ENCODE measurements at regions not wholly inside any gene's neighbourhood (a gene's known extent, or its start where the extent isn't known, plus 50 kb on each side); places are given as distances from the start of the nearest gene placed in this dataset.
A peak's percentile ranks its signal among the peaks of the same experiment; 100 is the strongest.

- no peak for DNase-seq
Measured at GRCh38 chr2:129240061-129240460, 739.4 kb upstream of the RAB6C start.

- DNase-seq: no peak
Measured at GRCh38 chr2:129242269-129242668, 737.2 kb upstream of the RAB6C start.

GRCh38 chr2:129247751-129248150, 731.7 kb upstream of the RAB6C start:
- no peak for DNase-seq

- DNase-seq: no peak
Measured at GRCh38 chr2:129248198-129248597, 731.3 kb upstream of the RAB6C start.

- DNase-seq: no peak
Measured at GRCh38 chr2:129252781-129253460, 726.5 kb upstream of the RAB6C start.

- no peak for DNase-seq
Measured at GRCh38 chr2:129253461-129253812, 726.0 kb upstream of the RAB6C start.

- no peak for DNase-seq
Measured at GRCh38 chr2:129254718-129255117, 724.7 kb upstream of the RAB6C start.

GRCh38 chr2:129255610-129256313, 723.7 kb upstream of the RAB6C start:
- DNase-seq: no peak

- no peak for DNase-seq
Measured at GRCh38 chr2:129256642-129257041, 722.8 kb upstream of the RAB6C start.

GRCh38 chr2:129262934-129263333, 716.5 kb upstream of the RAB6C start:
- DNase-seq: no peak

- DNase-seq: no peak
Measured at GRCh38 chr2:129263939-129264338, 715.5 kb upstream of the RAB6C start.

- no peak for DNase-seq
Measured at GRCh38 chr2:129267559-129267958, 711.9 kb upstream of the RAB6C start.

- DNase-seq: no peak
Measured at GRCh38 chr2:129273266-129274037, 706.0 kb upstream of the RAB6C start.

- no peak for DNase-seq
Measured at GRCh38 chr2:129274038-129274415, 705.4 kb upstream of the RAB6C start.

- no peak for DNase-seq
Measured at GRCh38 chr2:129274918-129275317, 704.5 kb upstream of the RAB6C start.

GRCh38 chr2:129275706-129276105, 703.8 kb upstream of the RAB6C start:
- DNase-seq: no peak

- DNase-seq: no peak
Measured at GRCh38 chr2:129276978-129277584, 702.4 kb upstream of the RAB6C start.

GRCh38 chr2:129277585-129277981, 701.9 kb upstream of the RAB6C start:
- no peak for DNase-seq

GRCh38 chr2:129281791-129282530, 697.5 kb upstream of the RAB6C start:
- DNase-seq: peak; percentile 29

GRCh38 chr2:129285012-129285411, 694.5 kb upstream of the RAB6C start:
- no peak for DNase-seq

- no peak for DNase-seq
Measured at GRCh38 chr2:129293326-129293725, 686.1 kb upstream of the RAB6C start.

- DNase-seq: peak; percentile 68
Measured at GRCh38 chr2:129296396-129296795, 683.1 kb upstream of the RAB6C start.

- DNase-seq: peak; percentile 81
Measured at GRCh38 chr2:129296806-129297205, 682.7 kb upstream of the RAB6C start.

Measured in DMS79 (cell line).